HG03457 (cell line): ENCODE measurements at regions not wholly inside any gene's neighbourhood (a gene's known extent, or its start where the extent isn't known, plus 50 kb on each side); places are given as distances from the start of the nearest gene placed in this dataset.
"Not testable (repeated sequence)": the region's sequence is repeated elsewhere in the genome, so short reads cannot be mapped to it uniquely, and the experiment has no call there.

Experiments used
- ATAC-seq: cut with Tn5 transposase; IDR thresholded peaks from one replicate; pipeline ENCODE4 v1.9.1; 2021; ENCODE audit warnings: moderate number of reproducible peaks; ENCODE audit not compliant: unreplicated experiment

DNA sequence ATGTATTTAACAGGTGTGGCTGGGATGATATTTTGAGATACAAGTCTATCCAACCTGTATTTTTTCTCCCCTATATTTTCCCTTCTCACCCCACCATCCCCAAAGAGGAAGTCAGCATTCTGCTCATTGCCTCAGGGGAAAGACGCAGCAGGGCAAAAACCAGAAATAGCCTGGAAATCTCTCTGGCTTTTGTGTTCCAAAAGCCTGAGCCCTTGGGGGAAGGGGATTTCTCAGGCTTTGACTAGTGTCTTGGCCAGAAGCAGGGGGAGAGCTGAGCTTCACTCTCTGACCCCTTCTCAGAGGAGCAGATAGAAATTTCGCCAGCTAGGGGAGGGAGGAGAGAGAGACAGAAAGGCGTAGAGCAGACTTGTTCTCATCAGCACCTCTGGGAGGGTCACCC lies 244.7 kb downstream of the RRAGC start:
- ATAC-seq, result no peak

DNA sequence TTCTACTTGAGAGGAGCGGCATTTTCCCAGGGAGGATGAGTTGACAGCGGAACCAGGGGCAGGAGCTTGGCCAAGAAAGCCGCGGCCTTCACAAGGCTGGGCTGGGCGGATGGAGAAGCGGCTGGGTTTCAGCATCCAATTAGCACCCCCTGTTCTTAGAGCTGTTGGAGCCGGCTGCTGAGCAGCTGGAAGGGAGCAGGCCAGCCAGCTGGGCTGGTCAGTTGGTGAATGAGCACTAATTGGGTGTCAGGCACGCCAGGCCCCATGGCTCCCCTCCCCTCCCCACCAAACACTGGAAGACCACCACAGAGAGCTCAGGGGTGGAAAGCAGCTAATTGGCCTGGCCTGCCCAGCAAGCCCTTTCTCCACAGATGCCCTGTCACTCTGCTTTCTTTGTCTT lies 245.6 kb downstream of the RRAGC start:
- no peak for ATAC-seq

DNA sequence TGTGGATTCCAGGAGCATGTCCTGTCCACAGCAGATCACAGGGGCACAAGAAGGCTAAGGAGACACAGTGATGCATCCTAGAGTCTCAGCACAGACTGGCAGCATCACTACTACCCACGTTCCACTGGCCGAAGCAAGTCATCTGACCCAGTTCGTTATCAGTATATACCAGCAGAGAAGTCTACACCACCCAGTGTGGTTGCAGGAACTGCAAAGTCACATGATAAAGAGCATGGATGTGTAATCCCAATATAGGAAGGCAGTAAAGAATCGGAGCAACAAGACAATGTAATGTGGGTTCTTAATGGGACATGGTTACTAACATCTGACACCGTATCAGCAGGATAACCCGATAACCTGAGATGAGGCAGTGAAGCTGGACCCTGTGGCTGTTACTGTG lies 246.6 kb downstream of the RRAGC start:
- ATAC-seq, result no peak

DNA sequence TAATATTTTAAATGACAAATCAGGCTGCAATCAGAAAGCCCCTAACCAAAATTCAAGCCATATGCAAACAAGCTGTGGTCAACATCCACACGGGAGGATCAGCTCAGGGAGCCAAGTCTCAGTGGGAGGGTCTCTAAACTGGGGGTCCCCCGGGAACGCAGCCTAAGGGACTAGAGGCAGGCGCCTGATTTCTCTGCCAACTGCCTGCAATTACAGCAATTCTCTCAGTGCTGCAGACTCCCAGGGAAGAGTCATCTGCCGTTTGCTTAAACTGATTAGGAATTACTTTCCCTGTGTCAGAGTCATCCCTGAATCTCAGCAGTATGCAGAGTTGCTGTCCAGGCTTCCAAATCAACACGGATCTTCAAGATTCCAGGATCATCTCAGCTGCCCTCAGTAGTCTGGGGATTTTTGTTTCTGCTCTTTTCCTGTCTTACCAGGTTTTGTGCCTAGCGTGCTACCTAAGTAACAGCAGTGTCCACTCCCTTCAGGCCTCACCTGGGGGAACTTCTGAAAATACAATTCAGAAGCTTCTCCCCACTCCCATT lies 247.8 kb downstream of the RRAGC start:
- ATAC-seq, result no peak

- ATAC-seq, result no peak
These were observed 250.2 kb downstream of the RRAGC start for GRCh38 chr1:38609166-38610025.

DNA sequence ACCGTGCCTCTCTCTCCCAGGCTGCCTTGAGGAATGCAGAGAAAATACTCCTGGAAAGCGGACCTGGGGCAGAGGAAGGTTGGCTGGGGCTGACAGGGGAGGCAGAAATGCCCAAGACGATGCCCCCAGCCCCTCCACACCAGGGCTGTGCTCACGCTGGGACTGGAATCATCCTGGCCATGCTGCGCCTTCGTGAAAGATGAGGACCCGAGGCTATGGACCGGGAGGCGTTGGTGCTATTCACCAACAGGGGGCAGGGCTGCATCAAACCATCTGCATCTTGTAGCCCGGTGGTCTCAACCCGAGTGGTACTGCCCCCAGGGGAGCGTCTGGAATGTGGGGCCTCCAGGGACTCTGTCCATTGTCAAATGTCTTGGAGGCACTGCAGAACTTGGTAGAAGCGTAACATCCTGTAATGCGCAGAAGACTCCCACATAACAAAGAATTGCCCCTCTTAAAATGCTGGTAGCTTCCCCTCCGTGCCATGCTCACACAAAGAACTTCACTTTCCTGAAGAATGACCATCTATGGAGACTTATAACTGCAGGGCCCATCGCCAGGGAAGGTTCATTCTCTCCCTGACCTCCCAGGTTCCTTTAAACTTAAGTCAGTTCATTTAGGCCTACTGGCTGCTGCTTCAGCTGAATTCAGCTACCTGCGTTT lies 251.2 kb downstream of the RRAGC start:
- no peak for ATAC-seq

- no peak for ATAC-seq
These were observed 252.0 kb downstream of the RRAGC start for GRCh38 chr1:38607526-38607925.

- ATAC-seq, result no peak
These were observed 254.5 kb downstream of the RRAGC start for GRCh38 chr1:38605063-38605462.

- no peak for ATAC-seq
These were observed 255.7 kb downstream of the RRAGC start for GRCh38 chr1:38603907-38604306.

- ATAC-seq, result no peak
These were observed 258.7 kb downstream of the RRAGC start for GRCh38 chr1:38600905-38601304.

GRCh38 chr1:38600286-38600685 lies 259.3 kb downstream of the RRAGC start:
- ATAC-seq, result no peak

DNA sequence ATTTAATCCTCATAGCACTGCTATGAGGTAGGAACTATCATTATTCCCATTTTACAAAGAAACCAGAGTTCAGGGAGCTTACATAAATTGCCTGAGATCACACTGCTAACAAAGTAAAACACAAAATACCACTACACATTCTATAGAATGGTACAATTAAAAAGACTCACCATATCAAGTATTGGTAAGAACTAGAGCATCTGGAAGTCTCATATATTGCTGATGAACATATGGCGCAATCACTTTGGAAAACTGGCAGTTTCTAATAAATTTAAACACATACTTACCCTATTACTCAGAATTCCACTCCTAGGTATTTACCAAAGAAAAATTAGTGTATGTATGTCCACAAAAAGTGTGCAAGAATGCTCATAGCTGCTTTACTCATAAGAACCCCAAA lies 261.5 kb downstream of the RRAGC start:
- no peak for ATAC-seq

GRCh38 chr1:38589036-38589435 lies 270.5 kb downstream of the RRAGC start:
- ATAC-seq, result no peak

- ATAC-seq, result no peak
These were observed 271.8 kb downstream of the RRAGC start for GRCh38 chr1:38587766-38588165.

DNA sequence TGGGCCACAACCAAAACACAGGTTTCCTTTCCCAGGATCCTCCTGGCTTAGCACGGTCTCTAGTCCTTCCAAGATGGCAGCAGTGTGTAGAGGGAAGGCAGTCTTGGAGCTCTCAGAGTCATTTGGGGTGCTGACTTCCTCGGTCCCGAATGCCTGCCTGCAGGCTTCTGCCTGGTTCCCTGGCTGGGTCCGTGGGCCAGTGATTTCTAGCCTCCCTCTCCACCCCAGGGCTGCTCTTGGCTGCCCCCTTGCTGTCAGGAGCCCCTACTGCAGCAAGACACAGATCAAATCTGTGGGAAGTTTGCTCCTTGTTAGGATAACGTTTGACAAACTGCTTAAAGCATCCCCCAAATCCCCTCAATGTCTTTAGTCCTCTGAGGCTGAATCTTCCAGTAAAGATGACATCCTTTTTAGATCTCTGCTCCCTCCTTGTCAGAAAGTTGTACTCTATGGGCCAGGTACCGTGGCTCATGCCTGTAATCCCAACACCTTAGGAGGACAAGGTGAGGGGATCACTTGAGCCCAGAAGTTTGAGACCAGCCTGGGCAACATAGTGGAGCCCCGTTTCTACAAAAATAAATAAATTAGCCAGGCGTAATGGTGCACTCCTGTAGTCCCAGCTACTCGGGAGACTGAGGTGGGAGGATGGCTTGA lies 272.5 kb downstream of the RRAGC start:
- ATAC-seq, result no peak

DNA sequence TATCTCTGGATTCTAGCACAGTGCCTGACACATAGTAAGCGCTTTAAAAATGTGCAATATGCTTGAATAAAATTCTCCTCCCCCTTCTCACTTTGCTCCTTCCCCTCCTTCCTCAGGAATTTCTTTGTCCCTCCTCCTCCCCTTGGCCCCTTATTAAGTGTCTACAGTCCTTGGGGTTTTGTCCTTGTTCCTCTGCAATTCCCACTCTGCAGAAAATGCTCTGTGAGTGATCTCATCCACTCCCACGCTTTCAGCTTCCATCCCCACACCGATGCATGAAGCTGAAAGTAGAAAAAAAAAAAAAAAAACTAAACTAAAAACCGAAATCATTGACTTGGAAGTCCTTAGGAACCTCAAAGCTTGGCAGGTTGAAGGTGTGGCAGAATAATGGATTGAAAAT lies 273.6 kb downstream of the RRAGC start:
- no peak for ATAC-seq

GRCh38 chr1:38585460-38585859 lies 274.1 kb downstream of the RRAGC start:
- ATAC-seq, result no peak

DNA sequence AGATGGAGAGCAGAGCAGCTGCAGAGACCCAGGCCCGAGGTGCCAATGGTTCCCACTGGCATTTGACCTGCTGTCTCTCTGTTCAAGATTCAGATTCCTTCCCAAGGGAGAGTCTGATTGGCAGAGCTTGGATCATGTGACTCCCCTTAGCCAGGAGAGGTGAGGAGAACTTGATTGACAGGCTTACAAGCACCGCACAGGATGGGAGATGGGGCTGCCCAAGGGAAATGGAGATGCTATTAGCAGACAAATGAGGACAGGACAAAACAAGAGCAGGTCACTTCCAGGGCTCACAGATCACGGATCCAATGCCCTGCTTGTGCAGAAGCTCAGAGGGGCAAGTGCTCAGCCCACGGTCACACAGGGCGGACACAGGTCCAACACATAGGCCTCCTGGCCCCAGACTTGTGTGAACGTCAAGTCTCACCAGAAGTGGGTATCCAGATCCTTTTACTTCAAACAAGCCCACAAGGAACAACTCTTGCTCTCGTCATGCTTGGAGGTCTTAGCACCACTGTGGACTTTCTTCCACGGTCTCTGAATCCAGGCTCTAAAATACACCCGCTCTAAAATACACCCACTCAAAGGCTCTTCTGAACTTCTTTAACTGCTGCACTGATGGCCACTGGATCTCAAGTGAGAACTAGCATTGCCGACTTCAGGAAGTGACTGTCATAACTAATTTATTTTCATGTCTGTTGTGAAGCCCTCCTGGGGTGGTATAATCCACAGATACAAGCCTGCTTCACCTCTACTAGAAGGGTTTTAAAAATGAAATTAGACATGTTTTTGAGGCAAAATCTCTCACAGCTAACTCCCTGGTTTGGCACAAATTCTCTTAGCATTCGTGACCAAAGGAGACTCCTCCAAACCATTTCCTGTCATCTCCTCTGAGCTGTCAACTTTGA lies 274.9 kb downstream of the RRAGC start:
- no peak for ATAC-seq

DNA sequence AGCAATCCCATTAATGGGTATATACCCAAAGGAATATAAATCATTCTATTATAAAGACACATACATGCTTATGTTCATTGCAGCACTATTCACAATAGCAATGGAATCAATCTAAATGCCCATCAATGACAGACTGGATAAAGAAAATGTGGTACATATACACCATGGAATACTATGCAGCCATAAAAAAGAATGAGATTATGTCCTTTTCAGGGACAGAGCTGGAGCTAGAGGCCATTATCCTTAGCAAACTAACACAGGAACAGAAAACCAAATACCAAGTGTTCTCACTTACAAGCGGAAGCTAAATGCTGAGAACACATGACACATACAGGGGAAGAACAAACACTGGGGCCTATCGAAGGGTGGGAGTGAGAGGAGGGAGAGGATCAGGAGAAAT lies 276.3 kb downstream of the RRAGC start:
- not testable (repeated sequence) for ATAC-seq

DNA sequence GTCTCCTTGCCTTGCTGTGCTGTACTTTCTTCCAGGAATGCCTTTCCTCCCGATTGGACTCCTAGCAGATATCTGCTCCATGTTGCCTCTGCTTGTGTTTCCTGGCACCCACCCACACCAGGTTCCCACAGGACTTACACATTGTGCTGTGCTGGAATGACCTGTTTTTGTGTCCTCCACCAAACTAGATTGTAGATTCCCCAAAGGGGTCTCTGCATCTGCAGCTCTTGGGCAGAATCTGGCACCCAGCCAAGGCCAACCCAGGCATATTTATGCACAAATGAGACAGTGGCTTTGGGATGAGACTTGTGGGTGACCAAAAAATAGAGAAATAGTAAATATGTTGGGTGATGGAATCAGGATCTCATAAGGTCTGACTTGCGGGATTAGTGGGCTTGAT lies 278.2 kb downstream of the RRAGC start:
- no peak for ATAC-seq

DNA sequence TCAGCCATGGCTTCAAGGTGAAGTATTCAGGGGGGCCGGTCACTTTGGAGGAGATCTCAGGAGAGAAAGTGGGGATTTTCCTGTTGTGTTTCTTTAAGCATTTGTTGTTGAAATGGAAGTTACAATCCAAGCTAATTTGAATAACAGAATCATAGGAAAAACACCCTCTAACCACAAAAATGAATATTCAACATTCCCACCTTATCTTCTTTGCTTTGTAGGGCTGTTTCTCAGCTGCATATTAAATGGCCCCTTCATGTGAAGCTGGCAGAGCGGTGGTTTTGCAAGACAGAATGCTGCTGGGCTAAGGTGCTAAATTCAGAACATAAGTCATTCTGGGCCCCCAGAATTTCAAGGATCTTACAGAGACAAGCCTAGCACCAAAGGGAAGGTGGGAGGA lies 279.0 kb downstream of the RRAGC start:
- ATAC-seq, result no peak
